ENCODE measurements at regions not wholly inside any gene's neighbourhood (a gene's known extent, or its start where the extent isn't known, plus 50 kb on each side); places are given as distances from the start of the nearest gene placed in this dataset.

- Histone ChIP-seq H3K27me3 (ENCODE audit: control insufficient read depth in 1 of 2, insufficient read depth in 2 of 2, low read length in 2 of 2) (no peaks in the 10 kb centered on the region), H3K4me2 (ENCODE audit: low read depth, low read length) (no peak overlapping the region), H3K9me3 (ENCODE audit: low read length) (no peaks in the 10 kb centered on the region), H3K9ac (ENCODE audit: insufficient read depth, low read depth, low read length) (no peak overlapping the region), H3K4me3 (replicated peaks in 1 of 3; ENCODE audit: insufficient read depth in 1 of 3, low read depth in 2 of 3, low read length in 3 of 3) (no peak overlapping the region), H2AFZ (ENCODE audit: low read length) (no peak overlapping the region), H4K20me1 (ENCODE audit: insufficient read depth, low read length) (no peaks in the 10 kb centered on the region), H3K79me2 (ENCODE audit: insufficient read depth, low read length) (no peaks in the 10 kb centered on the region), H3K36me3 (replicated peaks in 1 of 2; ENCODE audit: control insufficient read depth in 1 of 2, insufficient read depth in 2 of 2, low read length in 2 of 2) (no peaks in the 10 kb centered on the region), H3K4me1 (ENCODE audit: insufficient read depth, low read length) (no peaks in the 10 kb centered on the region), H3K27ac (ENCODE audit: extremely low read length, insufficient read depth, low read length) (no peak overlapping the region)
- CTCF ChIA-PET (ENCODE audit: low intra/inter-chr PET ratio, low total read pairs) = no interaction called here
- ATAC-seq (no peak), FAIRE-seq (no peak), DNase-seq (ENCODE audit: low spot score) (no peak)
- POLR2A ChIA-PET = no interaction called here
- intact Hi-C loops (cut with micrococcal nuclease; ENCODE audit: unreplicated experiment) = no loop called here
- BruUV-seq (replicated peaks) = no TSS peak
- in situ Hi-C loops (cut with HindIII; ENCODE audit: extremely low pct_ligation_motif_present, low pct_unique_long_range_greater_than_20kb) = no loop called here
- WGBS (ENCODE audit: low lambda C conversion rate) = 17% methylated on average over 4 of the region's 4 CpGs
- no peak for TF ChIP-seq ZNF737 (CRISPR knock-in tag; IDR thresholded peaks at IDR 0.05; ENCODE audit: borderline replicate concordance)
- no peak for TF ChIP-seq ZBTB3 (CRISPR knock-in tag; IDR thresholded peaks at IDR 0.05; ENCODE audit: borderline replicate concordance, low read depth)
- no peak for TF ChIP-seq THAP8 (CRISPR knock-in tag; IDR thresholded peaks at IDR 0.05; ENCODE audit: borderline replicate concordance)
- TF ChIP-seq ZBTB34 (CRISPR knock-in tag; IDR thresholded peaks at IDR 0.05) = no peak
- no peak for TF ChIP-seq MIXL1 (CRISPR knock-in tag; IDR thresholded peaks at IDR 0.05)
- no peak for TF ChIP-seq ZNF292 (CRISPR knock-in tag; IDR thresholded peaks at IDR 0.05; ENCODE audit: borderline replicate concordance, low read depth)
- TF ChIP-seq ATF7-NPFF (CRISPR knock-in tag; IDR thresholded peaks at IDR 0.05; ENCODE audit: low read depth) = no peak
- TF ChIP-seq TRIM24 (CRISPR knock-in tag; IDR thresholded peaks at IDR 0.05) = no peak
- no peak for TF ChIP-seq GZF1 (CRISPR knock-in tag; IDR thresholded peaks at IDR 0.05)
- no peak for TF ChIP-seq GMEB2 (CRISPR knock-in tag; IDR thresholded peaks at IDR 0.05; ENCODE audit: low read depth)
- TF ChIP-seq ZNF800 (CRISPR knock-in tag; IDR thresholded peaks at IDR 0.05) = no peak
- TF ChIP-seq ZNF12 (CRISPR knock-in tag; IDR thresholded peaks at IDR 0.05) = no peak
- no peak for TF ChIP-seq ZNF343 (CRISPR knock-in tag; IDR thresholded peaks at IDR 0.05)
- TF ChIP-seq ELF4 (CRISPR knock-in tag; IDR thresholded peaks at IDR 0.05; ENCODE audit: borderline replicate concordance) = no peak
- TF ChIP-seq ZNF234 (CRISPR knock-in tag; conservative IDR thresholded peaks at IDR 0.05) = no peak
- no peak for TF ChIP-seq ZNF557 (CRISPR knock-in tag; IDR thresholded peaks at IDR 0.05)
- no peak for TF ChIP-seq POLR2A (IDR thresholded peaks at IDR 0.05; ENCODE audit: insufficient read depth in 1 of 2, low read depth in 2 of 2, low read length in 2 of 2)
Observed at GRCh38 chr11:79982185-79982584, 541.4 kb upstream of the TENM4 start.
